A172 (cell line): ENCODE measurements at regions not wholly inside any gene's neighbourhood (a gene's known extent, or its start where the extent isn't known, plus 50 kb on each side); places are given as distances from the start of the nearest gene placed in this dataset.
"Not testable (repeated sequence)": the region's sequence is repeated elsewhere in the genome, so short reads cannot be mapped to it uniquely, and the experiment has no call there.

Source experiments
- DNase-seq: peaks from one replicate; pipeline ENCODE4 v3.0.0-alpha.2; 2015; ENCODE audit warnings: low spot score

GRCh38 chr21:31609081-31609480 lies 50.4 kb upstream of the SOD1 start:
- DNase-seq: no peak

GRCh38 chr21:31607791-31608190 lies 51.7 kb upstream of the SOD1 start:
- no peak for DNase-seq

GRCh38 chr21:31606081-31606874 lies 53.2 kb upstream of the SOD1 start:
- no peak for DNase-seq

GRCh38 chr21:31604591-31605190 lies 54.8 kb upstream of the SOD1 start:
- DNase-seq: peak; percentile 77

- no peak for DNase-seq
Measured at GRCh38 chr21:31599563-31599962, 59.9 kb upstream of the SOD1 start.

GRCh38 chr21:31599013-31599412 lies 60.5 kb upstream of the SOD1 start:
- DNase-seq: no peak

- no peak for DNase-seq
Measured at GRCh38 chr21:31597683-31598082, 61.8 kb upstream of the SOD1 start.

GRCh38 chr21:31596055-31596454 lies 63.4 kb upstream of the SOD1 start:
- no peak for DNase-seq

GRCh38 chr21:31594726-31595125 lies 64.8 kb upstream of the SOD1 start:
- DNase-seq: no peak

- DNase-seq: no peak
Measured at GRCh38 chr21:31594279-31594678, 65.2 kb upstream of the SOD1 start.

- DNase-seq: no peak
Measured at GRCh38 chr21:31592963-31593560, 66.4 kb upstream of the SOD1 start.

GRCh38 chr21:31592516-31592915 lies 67.0 kb upstream of the SOD1 start:
- no peak for DNase-seq

- DNase-seq: no peak
Measured at GRCh38 chr21:31589820-31590219, 69.7 kb upstream of the SOD1 start.

GRCh38 chr21:31586118-31586517 lies 73.4 kb upstream of the SOD1 start:
- no peak for DNase-seq

- not testable (repeated sequence) for DNase-seq
Measured at GRCh38 chr21:31583937-31584336, 75.6 kb upstream of the SOD1 start.

GRCh38 chr21:31583498-31583897 lies 76.0 kb upstream of the SOD1 start:
- DNase-seq: no peak

- DNase-seq: peak; percentile 74
Measured at GRCh38 chr21:31580866-31581276, 78.6 kb upstream of the SOD1 start.

GRCh38 chr21:31577271-31577670 lies 82.2 kb upstream of the SOD1 start:
- DNase-seq: no peak

- peak; percentile 23 for DNase-seq
Measured at GRCh38 chr21:31576428-31576827, 83.1 kb upstream of the SOD1 start.

- no peak for DNase-seq
Measured at GRCh38 chr21:31573217-31573616, 86.3 kb upstream of the SOD1 start.

- DNase-seq: no peak
Measured at GRCh38 chr21:31571879-31572278, 87.6 kb upstream of the SOD1 start.

- no peak for DNase-seq
Measured at GRCh38 chr21:31570824-31571566, 88.5 kb upstream of the SOD1 start.
